Stomach smooth muscle (tissue), 2 donors: ENCODE measurements at regions not wholly inside any gene's neighbourhood (a gene's known extent, or its start where the extent isn't known, plus 50 kb on each side); places are given as distances from the start of the nearest gene placed in this dataset.

ENCODE experiments used
- H3K27ac ChIP-seq: one replicate; pipeline ENCODE4 v1.7.0; 2013; ENCODE audit warnings: mild to moderate bottlenecking, low read length, inconsistent platforms
- H3K27me3 ChIP-seq, 2 donors: one replicate each; pipeline ENCODE4 v1.7.0; 2013; ENCODE audit warnings: low read length in 2 of 2; ENCODE audit not compliant: insufficient read depth in 2 of 2, control insufficient read depth in 1 of 2
- H3K36me3 ChIP-seq, 2 donors: one replicate each; pipeline ENCODE4 v1.7.0; 2013; ENCODE audit warnings: low read length in 2 of 2; ENCODE audit not compliant: control insufficient read depth in 2 of 2, insufficient read depth in 2 of 2
- H3K4me1 ChIP-seq: one replicate; pipeline ENCODE4 v1.7.0; 2013; ENCODE audit warnings: low read length; ENCODE audit not compliant: control insufficient read depth, insufficient read depth
- H3K4me3 ChIP-seq, 2 donors: one replicate each; pipeline ENCODE4 v1.7.0; 2013; ENCODE audit warnings: low read length in 2 of 2
- H3K9ac ChIP-seq, 2 donors: one replicate each; pipeline ENCODE4 v1.7.0; 2013; ENCODE audit warnings: low read length in 2 of 2, mild to moderate bottlenecking in 1 of 2
- H3K9me3 ChIP-seq, 2 donors: one replicate each; pipeline ENCODE4 v1.7.0; 2013; ENCODE audit warnings: low read length in 2 of 2; ENCODE audit not compliant: control insufficient read depth in 2 of 2
- donor health status: healthy.
- donor health status: Pancreatic carcinoma.

DNA sequence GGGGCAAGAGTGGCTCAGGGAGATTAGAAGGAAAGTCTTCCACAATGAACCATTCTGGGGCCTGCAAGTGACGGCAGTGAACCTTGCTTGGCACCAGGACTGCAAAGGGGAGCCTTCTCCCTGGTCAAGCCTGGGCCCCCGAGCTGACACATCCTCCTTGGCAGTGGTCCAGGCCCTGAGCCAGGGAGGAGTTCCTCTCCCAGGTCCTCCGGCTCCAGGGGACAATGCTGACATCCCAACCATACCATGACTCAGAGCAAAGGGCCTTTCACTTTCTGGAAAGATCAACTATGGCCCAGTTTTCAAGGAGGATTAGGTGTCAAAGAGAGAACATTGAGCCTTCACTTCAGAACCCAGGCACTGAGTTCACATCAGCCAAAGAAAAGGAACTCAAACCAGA is 756.5 kb upstream of the TBX3 start:
- Histone ChIP-seq H3K9ac (no peak overlapping the region), H3K27me3 (no peaks in the 10 kb centered on the region), H3K4me3 (no peak overlapping the region), H3K36me3 (no peaks in the 10 kb centered on the region), H3K4me1 (no peaks in the 10 kb centered on the region), H3K27ac (no peak overlapping the region), H3K9me3 (no peaks in the 10 kb centered on the region)

DNA sequence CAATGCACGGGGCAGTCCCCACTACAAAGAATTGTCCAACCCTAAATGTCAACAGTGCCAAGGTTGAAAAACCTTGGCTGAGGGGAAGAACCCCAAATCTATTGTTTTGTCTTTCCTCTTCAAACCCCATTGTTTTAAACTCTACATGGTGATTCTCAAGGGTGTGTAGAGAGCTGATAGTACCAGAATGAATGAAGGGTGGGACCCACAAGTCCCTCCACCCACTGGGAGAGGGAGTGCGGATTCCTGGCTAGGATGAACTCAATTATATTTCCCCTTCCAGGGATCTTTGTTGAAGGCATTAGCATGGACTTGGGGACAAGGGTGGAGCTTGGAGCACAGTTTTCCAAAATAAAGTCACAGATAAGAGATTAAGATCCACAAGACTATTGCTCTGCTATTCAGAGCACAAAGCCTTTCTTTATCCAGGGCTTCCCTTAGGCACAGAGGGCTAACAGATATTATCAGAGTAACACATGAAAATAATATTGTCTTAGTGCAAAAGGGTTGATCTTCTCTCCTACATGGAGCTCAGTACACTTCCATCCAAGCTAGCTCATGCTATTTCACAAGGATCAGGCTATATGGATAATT is 755.1 kb upstream of the TBX3 start:
- H3K4me1 ChIP-seq, result no peaks in the 10 kb centered on the region
- H3K27ac ChIP-seq, result no peak overlapping the region
- H3K9ac ChIP-seq, result no peak overlapping the region
- H3K4me3 ChIP-seq, result no peak overlapping the region
- no peaks in the 10 kb centered on the region for H3K36me3 ChIP-seq
- H3K27me3 ChIP-seq, result no peaks in the 10 kb centered on the region
- no peaks in the 10 kb centered on the region for H3K9me3 ChIP-seq

GRCh38 chr12:115438314-115438713 is 754.3 kb upstream of the TBX3 start:
- Histone ChIP-seq H3K9ac (no peak overlapping the region), H3K27me3 (no peaks in the 10 kb centered on the region), H3K27ac (no peak overlapping the region), H3K4me3 (no peak overlapping the region), H3K36me3 (no peaks in the 10 kb centered on the region), H3K9me3 (no peaks in the 10 kb centered on the region), H3K4me1 (no peaks in the 10 kb centered on the region)

DNA sequence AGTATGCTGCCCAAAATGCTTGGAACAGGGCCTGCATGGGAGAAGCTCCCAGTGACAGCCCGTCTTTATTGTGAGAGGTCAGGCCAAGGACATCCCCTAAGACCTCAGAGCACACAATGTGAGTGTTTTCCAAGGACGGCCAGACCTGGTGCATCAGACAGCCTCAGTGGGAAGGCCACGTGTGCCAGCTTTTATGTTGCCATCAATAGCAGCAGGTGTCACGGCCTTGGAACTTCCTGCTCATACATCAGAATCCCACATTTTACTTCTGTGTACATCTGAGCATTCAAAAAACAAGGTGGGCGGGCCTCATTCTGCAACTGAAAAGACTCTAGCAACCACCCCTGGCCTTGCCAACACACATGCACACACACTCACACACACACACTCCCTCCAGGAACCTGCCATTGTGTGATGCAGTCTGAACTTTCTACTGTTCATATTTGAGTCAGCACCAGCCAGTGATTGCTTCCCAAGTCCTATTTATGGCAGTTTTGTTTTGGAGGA is 753.1 kb upstream of the TBX3 start:
- H3K27ac ChIP-seq, result no peak overlapping the region
- no peaks in the 10 kb centered on the region for H3K36me3 ChIP-seq
- H3K9me3 ChIP-seq, result no peaks in the 10 kb centered on the region
- H3K9ac ChIP-seq, result no peak overlapping the region
- H3K27me3 ChIP-seq, result no peaks in the 10 kb centered on the region
- H3K4me3 ChIP-seq, result no peak overlapping the region
- H3K4me1 ChIP-seq, result no peaks in the 10 kb centered on the region

- Histone ChIP-seq H3K36me3 (no peaks in the 10 kb centered on the region), H3K27ac (no peak overlapping the region), H3K9ac (no peak overlapping the region), H3K27me3 (no peaks in the 10 kb centered on the region), H3K4me3 (no peak overlapping the region), H3K9me3 (peaks cover 0 to 3% of the 10 kb centered on the region in 2 donors), H3K4me1 (no peaks in the 10 kb centered on the region)
These were observed 749.1 kb upstream of the TBX3 start for GRCh38 chr12:115433014-115433634.

GRCh38 chr12:115430636-115431035 is 746.7 kb upstream of the TBX3 start:
- Histone ChIP-seq H3K27me3 (no peaks in the 10 kb centered on the region), H3K9me3 (peaks cover 0 to 3% of the 10 kb centered on the region in 2 donors), H3K27ac (no peak overlapping the region)

DNA sequence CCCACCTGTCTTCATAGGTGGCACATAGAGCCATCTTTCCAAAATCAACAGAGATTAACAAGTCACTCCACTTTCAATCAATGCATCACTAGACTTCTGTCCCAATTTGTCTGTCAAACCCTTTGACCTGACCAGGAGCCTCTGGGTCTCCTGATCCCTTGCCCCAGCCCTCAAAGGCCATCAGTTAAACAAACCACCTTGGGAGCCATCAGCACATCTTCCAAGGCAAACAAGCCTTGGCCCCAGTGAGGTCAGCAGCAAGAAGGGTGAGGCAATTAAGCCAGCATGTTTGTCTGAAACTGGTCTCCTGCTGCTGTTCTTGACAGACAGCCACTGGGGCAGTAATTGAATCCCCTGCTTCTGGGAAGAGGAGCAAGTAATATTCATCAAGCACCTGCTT is 742.8 kb upstream of the TBX3 start:
- no peak overlapping the region for H3K4me3 ChIP-seq
- H3K27ac ChIP-seq, result no peak overlapping the region
- no peaks in the 10 kb centered on the region for H3K36me3 ChIP-seq
- H3K9ac ChIP-seq, result no peak overlapping the region
- no peaks in the 10 kb centered on the region for H3K4me1 ChIP-seq
- H3K27me3 ChIP-seq, result peaks cover 0 to 4% of the 10 kb centered on the region in 2 donors
- H3K9me3 ChIP-seq, result peaks cover 0 to 3% of the 10 kb centered on the region in 2 donors

More at GRCh38 chr12:115430636-115431035, 746.7 kb upstream of the TBX3 start:
- H3K9ac ChIP-seq, result no peak overlapping the region
- H3K4me3 ChIP-seq, result no peak overlapping the region
- no peaks in the 10 kb centered on the region for H3K36me3 ChIP-seq
- H3K4me1 ChIP-seq, result no peaks in the 10 kb centered on the region

DNA sequence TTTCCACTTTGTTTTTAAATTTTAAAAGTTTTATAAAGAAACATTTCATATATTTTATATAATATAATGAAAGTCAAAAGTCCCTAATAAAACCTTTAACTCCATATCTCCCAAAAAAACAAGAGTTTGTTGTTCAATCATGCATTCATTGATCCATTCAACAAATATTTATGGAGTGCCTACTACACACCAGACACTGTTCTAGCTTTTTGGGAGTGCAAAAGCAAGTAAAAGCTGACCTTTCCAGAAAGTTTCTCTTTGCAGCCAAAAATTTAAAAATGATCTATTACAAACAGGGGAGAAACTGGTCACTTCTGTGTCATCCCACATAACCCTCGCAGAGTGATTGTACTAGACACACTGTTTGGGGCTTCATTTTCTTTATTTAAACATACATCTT is 740.0 kb upstream of the TBX3 start:
- H3K9me3 ChIP-seq, result no peaks in the 10 kb centered on the region
- no peaks in the 10 kb centered on the region for H3K4me1 ChIP-seq
- H3K27me3 ChIP-seq, result peaks cover 0 to 4% of the 10 kb centered on the region in 2 donors
- H3K9ac ChIP-seq, result no peak overlapping the region
- H3K27ac ChIP-seq, result no peak overlapping the region
- H3K36me3 ChIP-seq, result no peaks in the 10 kb centered on the region
- no peak overlapping the region for H3K4me3 ChIP-seq

GRCh38 chr12:115423546-115423987 is 739.6 kb upstream of the TBX3 start:
- Histone ChIP-seq H3K9me3 (no peaks in the 10 kb centered on the region), H3K36me3 (no peaks in the 10 kb centered on the region), H3K4me3 (no peak overlapping the region), H3K27ac (no peak overlapping the region), H3K9ac (no peak overlapping the region), H3K4me1 (no peaks in the 10 kb centered on the region), H3K27me3 (peaks cover 0 to 4% of the 10 kb centered on the region in 2 donors)

GRCh38 chr12:115422845-115423545 is 739.0 kb upstream of the TBX3 start:
- Histone ChIP-seq H3K4me3 (no peak overlapping the region), H3K9me3 (no peaks in the 10 kb centered on the region), H3K4me1 (no peaks in the 10 kb centered on the region), H3K27me3 (peaks cover 0 to 4% of the 10 kb centered on the region in 2 donors), H3K36me3 (no peaks in the 10 kb centered on the region), H3K9ac (no peak overlapping the region), H3K27ac (no peak overlapping the region)
